DOHH2 (cell line): ENCODE measurements at regions not wholly inside any gene's neighbourhood (a gene's known extent, or its start where the extent isn't known, plus 50 kb on each side); places are given as distances from the start of the nearest gene placed in this dataset.

ENCODE experiments used
- H3F3A ChIP-seq: fragments of 200-600 bp; sonication (generic), shearing (Covaris generic); 2 replicates; pipeline ENCODE4 v1.6.0; 2016; ENCODE audit warnings: antibody characterized with exemption, mild to moderate bottlenecking; ENCODE audit not compliant: control insufficient read depth, insufficient read depth
- H3K27ac ChIP-seq: fragments of 200-600 bp; sonication (generic); 2 replicates; pipeline ENCODE4 v1.5.1; 2014; ENCODE audit warnings: low read depth, mild to moderate bottlenecking, low read length, moderate library complexity
- H3K27me3 ChIP-seq: fragments of 200-600 bp; sonication (generic); 2 replicates; pipeline ENCODE4 v1.6.1; 2014; ENCODE audit warnings: mild to moderate bottlenecking, low read length, mixed read lengths; ENCODE audit not compliant: control insufficient read depth
- H3K36me3 ChIP-seq: fragments of 200-600 bp; sonication (generic); 2 replicates; pipeline ENCODE4 v1.6.1; 2014; ENCODE audit warnings: mild to moderate bottlenecking, low read length, moderate library complexity, mixed read lengths; ENCODE audit not compliant: control insufficient read depth
- H3K4me1 ChIP-seq: fragments of 200-600 bp; sonication (generic); 2 replicates; pipeline ENCODE4 v1.6.1; 2014; ENCODE audit warnings: mild to moderate bottlenecking, low read length, mixed read lengths; ENCODE audit not compliant: control insufficient read depth
- H3K4me2 ChIP-seq: fragments of 200-600 bp; sonication (generic); 2 replicates; pipeline ENCODE4 v1.6.0; 2014; ENCODE audit warnings: mild to moderate bottlenecking, low read length, moderate library complexity
- H3K4me3 ChIP-seq: fragments of 200-600 bp; sonication (generic); 2 replicates; pipeline ENCODE4 v1.5.1; 2014; ENCODE audit warnings: mild to moderate bottlenecking, low read length, mixed read lengths
- H3K79me2 ChIP-seq: fragments of 200-600 bp; sonication (generic); 2 replicates; pipeline ENCODE4 v1.6.1; 2014; ENCODE audit warnings: mild to moderate bottlenecking, low read length, mixed read lengths; ENCODE audit not compliant: control insufficient read depth
- H3K9me2 ChIP-seq: fragments of 200-600 bp; sonication (generic); replicated peaks from 2 replicates; pipeline ENCODE4 v1.6.1; 2014; ENCODE audit warnings: mild to moderate bottlenecking, low read length, mixed read lengths; ENCODE audit not compliant: control insufficient read depth
- H3K9me3 ChIP-seq: fragments of 200-600 bp; sonication (generic); 2 replicates; pipeline ENCODE4 v1.6.1; 2014; ENCODE audit warnings: antibody characterized with exemption, low read length, mixed read lengths; ENCODE audit not compliant: control insufficient read depth, insufficient read depth
- H4K20me1 ChIP-seq: fragments of 200-600 bp; sonication (generic); 2 replicates; pipeline ENCODE4 v1.6.0; 2014; ENCODE audit warnings: low read depth, mild to moderate bottlenecking, antibody characterized with exemption, low read length, moderate library complexity; ENCODE audit not compliant: control insufficient read depth, insufficient read depth
- CTCF ChIP-seq: fragments of 200-600 bp; sonication (generic); IDR thresholded peaks from one replicate; pipeline ENCODE4 v1.5.1; 2014; ENCODE audit warnings: antibody characterized with exemption, mild to moderate bottlenecking, low read depth, low read length; ENCODE audit not compliant: poor library complexity, severe bottlenecking
- EZH2phosphoT487 ChIP-seq: fragments of 200-600 bp; sonication (generic); IDR thresholded peaks from 2 replicates; pipeline ENCODE4 v1.6.1; 2017; ENCODE audit warnings: borderline replicate concordance, mild to moderate bottlenecking, antibody characterized with exemption, low read length, moderate library complexity, mixed read lengths

DNA sequence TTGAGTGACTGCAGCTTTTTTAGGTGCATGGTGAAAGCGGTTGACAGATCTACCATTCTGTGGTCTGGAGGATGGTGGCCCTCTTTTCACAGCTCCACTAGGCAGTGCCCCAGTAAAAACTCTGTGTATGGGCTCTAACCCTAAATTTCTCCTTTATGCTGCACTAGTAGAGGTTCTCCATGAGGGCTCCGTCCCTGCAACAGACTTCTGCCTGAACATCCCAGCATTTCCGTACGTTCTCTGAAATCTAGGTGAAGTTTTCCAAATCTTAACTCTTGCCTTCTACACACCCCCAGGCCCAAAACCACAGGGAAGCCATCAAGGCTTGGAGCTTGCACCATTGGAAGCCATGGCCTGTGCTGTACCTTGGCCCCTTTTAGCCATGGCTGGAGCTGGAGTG is 1898.1 kb upstream of the NUDT12 start:
- no peaks in the 10 kb centered on the region for H3K36me3 ChIP-seq
- no peak overlapping the region for H3K4me2 ChIP-seq
- H3K27me3 ChIP-seq, result no peaks in the 10 kb centered on the region
- H4K20me1 ChIP-seq, result no peaks in the 10 kb centered on the region
- H3K79me2 ChIP-seq, result no peaks in the 10 kb centered on the region
- no peak overlapping the region for H3K4me3 ChIP-seq
- no peaks in the 10 kb centered on the region for H3F3A ChIP-seq
- no peaks in the 10 kb centered on the region for H3K9me2 ChIP-seq
- TF ChIP-seq EZH2phosphoT487 (no peak), CTCF (no peak)
- no peaks in the 10 kb centered on the region for H3K4me1 ChIP-seq
- H3K9me3 ChIP-seq, result peaks cover 19% of the 10 kb centered on the region; the same call in 1 of the 2 replicates
- H3K27ac ChIP-seq, result no peak overlapping the region

DNA sequence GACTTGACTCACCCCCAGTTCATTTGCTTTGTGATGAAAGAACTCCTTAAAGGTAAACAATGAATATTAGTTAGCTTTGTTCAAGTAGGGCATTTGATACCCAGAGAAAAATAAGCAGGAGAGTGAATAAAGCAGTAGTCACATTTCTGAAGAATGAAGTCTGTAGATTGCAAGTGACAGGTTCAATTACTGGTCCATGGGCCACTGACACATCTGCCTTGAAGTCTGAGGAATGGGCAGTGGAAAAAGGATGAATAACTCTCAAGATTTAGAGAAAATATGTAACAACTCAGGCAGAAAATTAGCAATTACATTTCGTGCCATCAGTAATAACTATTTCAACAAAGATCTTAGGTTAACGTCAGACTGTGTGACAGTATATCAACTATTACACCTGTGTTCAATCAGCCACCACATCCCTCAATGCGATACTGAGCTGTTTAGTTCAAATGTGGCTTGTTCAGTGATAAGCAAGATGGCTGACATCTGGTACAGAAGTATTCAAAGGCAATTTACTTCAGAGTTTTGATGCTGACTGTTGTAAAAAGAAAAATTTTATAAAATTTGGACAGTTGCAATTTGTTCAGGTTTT is 1890.7 kb upstream of the NUDT12 start:
- Histone ChIP-seq H3K27ac (no peak overlapping the region), H3K4me2 (no peak overlapping the region), H3K9me3 (no peaks in the 10 kb centered on the region), H3K79me2 (no peaks in the 10 kb centered on the region), H3K36me3 (no peaks in the 10 kb centered on the region), H3F3A (no peaks in the 10 kb centered on the region), H3K4me1 (no peaks in the 10 kb centered on the region), H3K27me3 (no peaks in the 10 kb centered on the region), H4K20me1 (no peaks in the 10 kb centered on the region), H3K4me3 (no peak overlapping the region), H3K9me2 (no peaks in the 10 kb centered on the region)
- TF ChIP-seq EZH2phosphoT487, result no peak
- TF ChIP-seq CTCF, result no peak

DNA sequence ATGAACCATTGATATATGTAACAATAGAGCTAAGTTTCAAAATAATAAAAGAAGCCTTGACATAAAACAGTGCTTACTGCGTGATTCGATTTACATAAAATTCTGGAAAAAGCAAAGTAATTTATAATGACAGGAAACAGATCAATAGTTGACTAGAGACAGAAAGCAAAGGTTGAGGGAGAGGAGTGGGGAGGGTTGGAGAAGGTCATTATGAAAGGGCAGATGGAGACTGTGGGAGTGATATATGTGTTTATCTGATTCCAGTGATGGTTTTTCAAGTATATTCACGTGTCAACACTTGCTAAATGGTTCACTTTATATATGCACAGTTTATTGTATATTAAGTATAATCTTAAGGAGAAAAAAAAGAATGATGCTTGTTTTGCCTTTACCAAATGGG is 1885.7 kb upstream of the NUDT12 start:
- TF ChIP-seq CTCF (no peak), EZH2phosphoT487 (no peak)
- H4K20me1 ChIP-seq, result no peaks in the 10 kb centered on the region
- no peaks in the 10 kb centered on the region for H3K36me3 ChIP-seq
- H3K4me2 ChIP-seq, result no peak overlapping the region
- no peak overlapping the region for H3K4me3 ChIP-seq
- H3K9me3 ChIP-seq, result no peaks in the 10 kb centered on the region
- H3K79me2 ChIP-seq, result no peaks in the 10 kb centered on the region
- H3K9me2 ChIP-seq, result no peaks in the 10 kb centered on the region
- no peak overlapping the region for H3K27ac ChIP-seq
- no peaks in the 10 kb centered on the region for H3K27me3 ChIP-seq
- no peaks in the 10 kb centered on the region for H3F3A ChIP-seq
- H3K4me1 ChIP-seq, result no peaks in the 10 kb centered on the region

DNA sequence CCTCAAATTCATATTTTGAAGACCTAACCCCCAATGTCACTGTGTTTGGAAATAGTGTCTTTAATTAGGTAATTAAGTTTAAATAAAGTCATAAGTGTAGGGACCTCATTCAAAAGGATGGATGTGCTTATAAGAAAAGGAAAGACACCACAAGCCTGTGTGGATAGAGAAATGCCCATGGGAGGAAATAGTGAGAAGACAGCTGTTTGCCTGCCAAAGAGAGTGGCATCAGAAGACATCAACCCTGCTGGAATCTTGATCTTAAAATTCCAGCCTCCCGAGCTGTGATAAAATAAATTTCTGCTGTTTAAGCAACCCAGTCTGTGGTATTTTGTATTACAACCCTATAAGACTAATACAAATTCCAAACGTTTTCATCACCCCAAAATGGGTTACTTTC is 1867.9 kb upstream of the NUDT12 start:
- Histone ChIP-seq H3K9me2 (no peaks in the 10 kb centered on the region), H4K20me1 (no peaks in the 10 kb centered on the region), H3K4me2 (no peak overlapping the region), H3K9me3 (no peaks in the 10 kb centered on the region), H3F3A (no peaks in the 10 kb centered on the region), H3K4me3 (no peak overlapping the region), H3K27me3 (no peaks in the 10 kb centered on the region), H3K27ac (no peak overlapping the region), H3K79me2 (no peaks in the 10 kb centered on the region), H3K4me1 (no peaks in the 10 kb centered on the region), H3K36me3 (no peaks in the 10 kb centered on the region)
- TF ChIP-seq EZH2phosphoT487 (no peak), CTCF (no peak)
